ENCODE measurements at regions not wholly inside any gene's neighbourhood (a gene's known extent, or its start where the extent isn't known, plus 50 kb on each side); places are given as distances from the start of the nearest gene placed in this dataset.

DNA sequence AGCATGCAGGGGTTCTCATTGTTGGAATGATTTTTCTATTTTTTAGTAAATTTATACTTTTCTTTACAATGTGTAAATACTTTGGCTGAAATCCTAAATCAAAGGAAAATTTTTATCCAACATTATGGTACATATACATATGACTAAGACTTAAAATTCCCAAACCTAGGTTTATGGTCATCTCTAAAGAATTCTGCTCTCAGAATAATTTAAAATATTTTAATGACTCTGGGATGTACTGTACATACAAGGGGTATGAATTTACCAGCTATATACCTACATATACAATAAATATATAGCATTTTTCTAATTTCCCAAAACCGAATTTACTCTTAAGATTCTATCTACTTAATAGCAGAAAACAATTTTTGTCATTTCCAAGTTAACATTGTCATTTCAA is 137.9 kb upstream of the POU1F1 start:
- ATAC-seq, result no peak
- H3K27me3 ChIP-seq (ENCODE audit: control insufficient read depth in 2 of 2, insufficient read depth in 2 of 2, low read length in 2 of 2), result no peaks in the 10 kb centered on the region
- no peak for FAIRE-seq
- no peak overlapping the region for H3K27ac ChIP-seq (ENCODE audit: extremely low read depth, low read depth, low read length)
- DNase-seq (ENCODE audit: extremely low read depth in 1 of 4, low spot score in 3 of 4), result no peak
- no peak overlapping the region for H3K4me2 ChIP-seq (ENCODE audit: insufficient read depth, low read length)
- H3K9ac ChIP-seq (ENCODE audit: insufficient read depth in 1 of 2, low read depth in 2 of 2, low read length in 2 of 2), result no peak overlapping the region
- H3K9me1 ChIP-seq (ENCODE audit: control insufficient read depth, insufficient read depth, low read length), result no peaks in the 10 kb centered on the region
- no peaks in the 10 kb centered on the region for H4K20me1 ChIP-seq (replicated peaks; ENCODE audit: control insufficient read depth, insufficient read depth, low read length)
- no TSS peak for BruUV-seq (replicated peaks)
- H3K4me1 ChIP-seq (replicated peaks in 1 of 2; ENCODE audit: control insufficient read depth in 2 of 2, insufficient read depth in 2 of 2, low read length in 2 of 2), result no peaks in the 10 kb centered on the region
- in situ Hi-C loops (cut with MboI), result no loop called here
- 0% methylated on average over 1 of the region's 1 CpG for WGBS (ENCODE audit: insufficient coverage, low coverage, missing lambda C conversion rate)
- CTCF ChIA-PET (ENCODE audit: low intra/inter-chr PET ratio), result no interaction called here
- no peak overlapping the region for H3K4me3 ChIP-seq
- H2AFZ ChIP-seq (ENCODE audit: low read depth, low read length), result no peak overlapping the region
- H3K79me2 ChIP-seq (ENCODE audit: control insufficient read depth, insufficient read depth, low read length), result no peaks in the 10 kb centered on the region
- TF ChIP-seq, protein P1, sequence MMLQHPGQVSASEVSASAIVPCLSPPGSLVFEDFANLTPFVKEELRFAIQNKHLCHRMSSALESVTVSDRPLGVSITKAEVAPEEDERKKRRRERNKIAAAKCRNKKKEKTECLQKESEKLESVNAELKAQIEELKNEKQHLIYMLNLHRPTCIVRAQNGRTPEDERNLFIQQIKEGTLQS (IDR thresholded peaks at IDR 0.05), result no peak
- TF ChIP-seq, protein P1 (CRISPR knock-in tag; conservative IDR thresholded peaks at IDR 0.05), result no peak
- TF ChIP-seq SRSF7 (optimal IDR thresholded peaks at IDR 0.05; ENCODE audit: low read depth, low read length), result no peak
- TF ChIP-seq, protein P2, sequence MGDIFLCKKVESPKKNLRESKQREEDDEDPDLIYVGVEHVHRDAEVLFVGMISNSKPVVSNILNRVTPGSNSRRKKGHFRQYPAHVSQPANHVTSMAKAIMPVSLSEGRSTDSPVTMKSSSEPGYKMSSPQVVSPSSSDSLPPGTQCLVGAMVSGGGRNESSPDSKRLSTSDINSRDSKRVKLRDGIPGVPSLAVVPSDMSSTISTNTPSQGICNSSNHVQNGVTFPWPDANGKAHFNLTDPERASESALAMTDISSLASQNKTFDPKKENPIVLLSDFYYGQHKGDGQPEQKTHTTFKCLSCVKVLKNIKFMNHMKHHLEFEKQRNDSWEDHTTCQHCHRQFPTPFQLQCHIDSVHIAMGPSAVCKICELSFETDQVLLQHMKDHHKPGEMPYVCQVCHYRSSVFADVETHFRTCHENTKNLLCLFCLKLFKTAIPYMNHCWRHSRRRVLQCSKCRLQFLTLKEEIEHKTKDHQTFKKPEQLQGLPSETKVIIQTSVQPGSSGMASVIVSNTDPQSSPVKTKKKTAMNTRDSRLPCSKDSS (IDR thresholded peaks at IDR 0.05; ENCODE audit: low read depth, partially characterized antibody), result no peak
- TF ChIP-seq, protein P3, sequence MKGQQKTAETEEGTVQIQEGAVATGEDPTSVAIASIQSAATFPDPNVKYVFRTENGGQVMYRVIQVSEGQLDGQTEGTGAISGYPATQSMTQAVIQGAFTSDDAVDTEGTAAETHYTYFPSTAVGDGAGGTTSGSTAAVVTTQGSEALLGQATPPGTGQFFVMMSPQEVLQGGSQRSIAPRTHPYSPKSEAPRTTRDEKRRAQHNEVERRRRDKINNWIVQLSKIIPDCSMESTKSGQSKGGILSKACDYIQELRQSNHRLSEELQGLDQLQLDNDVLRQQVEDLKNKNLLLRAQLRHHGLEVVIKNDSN (CRISPR knock-in tag; IDR thresholded peaks at IDR 0.05), result no peak
- TF ChIP-seq, protein P4, sequence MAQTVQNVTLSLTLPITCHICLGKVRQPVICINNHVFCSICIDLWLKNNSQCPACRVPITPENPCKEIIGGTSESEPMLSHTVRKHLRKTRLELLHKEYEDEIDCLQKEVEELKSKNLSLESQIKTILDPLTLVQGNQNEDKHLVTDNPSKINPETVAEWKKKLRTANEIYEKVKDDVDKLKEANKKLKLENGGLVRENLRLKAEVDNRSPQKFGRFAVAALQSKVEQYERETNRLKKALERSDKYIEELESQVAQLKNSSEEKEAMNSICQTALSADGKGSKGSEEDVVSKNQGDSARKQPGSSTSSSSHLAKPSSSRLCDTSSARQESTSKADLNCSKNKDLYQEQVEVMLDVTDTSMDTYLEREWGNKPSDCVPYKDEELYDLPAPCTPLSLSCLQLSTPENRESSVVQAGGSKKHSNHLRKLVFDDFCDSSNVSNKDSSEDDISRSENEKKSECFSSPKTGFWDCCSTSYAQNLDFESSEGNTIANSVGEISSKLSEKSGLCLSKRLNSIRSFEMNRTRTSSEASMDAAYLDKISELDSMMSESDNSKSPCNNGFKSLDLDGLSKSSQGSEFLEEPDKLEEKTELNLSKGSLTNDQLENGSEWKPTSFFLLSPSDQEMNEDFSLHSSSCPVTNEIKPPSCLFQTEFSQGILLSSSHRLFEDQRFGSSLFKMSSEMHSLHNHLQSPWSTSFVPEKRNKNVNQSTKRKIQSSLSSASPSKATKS (CRISPR knock-in tag; IDR thresholded peaks at IDR 0.05), result no peak
- no peak for TF ChIP-seq ETV1 (tag; conservative IDR thresholded peaks at IDR 0.05; ENCODE audit: low read depth)
- no peak for TF ChIP-seq KLF6 (CRISPR knock-in tag; IDR thresholded peaks at IDR 0.05; ENCODE audit: borderline replicate concordance)
- no peak for TF ChIP-seq KDM4B (IDR thresholded peaks at IDR 0.05; ENCODE audit: borderline replicate concordance in 2 of 2, low read depth in 1 of 2)
- TF ChIP-seq, protein P5, sequence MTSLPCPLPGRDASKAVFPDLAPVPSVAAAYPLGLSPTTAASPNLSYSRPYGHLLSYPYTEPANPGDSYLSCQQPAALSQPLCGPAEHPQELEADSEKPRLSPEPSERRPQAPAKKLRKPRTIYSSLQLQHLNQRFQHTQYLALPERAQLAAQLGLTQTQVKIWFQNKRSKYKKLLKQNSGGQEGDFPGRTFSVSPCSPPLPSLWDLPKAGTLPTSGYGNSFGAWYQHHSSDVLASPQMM (CRISPR knock-in tag; IDR thresholded peaks at IDR 0.05), result no peak
- no peak for TF ChIP-seq KHSRP (IDR thresholded peaks at IDR 0.05)
- no peak for TF ChIP-seq ERF (CRISPR knock-in tag; IDR thresholded peaks at IDR 0.05)
- no peak for TF ChIP-seq RBM34 (IDR thresholded peaks at IDR 0.05; ENCODE audit: borderline replicate concordance, insufficient read depth, low read length)
- TF ChIP-seq KLF16 (IDR thresholded peaks at IDR 0.05), result no peak
- TF ChIP-seq, protein P6, sequence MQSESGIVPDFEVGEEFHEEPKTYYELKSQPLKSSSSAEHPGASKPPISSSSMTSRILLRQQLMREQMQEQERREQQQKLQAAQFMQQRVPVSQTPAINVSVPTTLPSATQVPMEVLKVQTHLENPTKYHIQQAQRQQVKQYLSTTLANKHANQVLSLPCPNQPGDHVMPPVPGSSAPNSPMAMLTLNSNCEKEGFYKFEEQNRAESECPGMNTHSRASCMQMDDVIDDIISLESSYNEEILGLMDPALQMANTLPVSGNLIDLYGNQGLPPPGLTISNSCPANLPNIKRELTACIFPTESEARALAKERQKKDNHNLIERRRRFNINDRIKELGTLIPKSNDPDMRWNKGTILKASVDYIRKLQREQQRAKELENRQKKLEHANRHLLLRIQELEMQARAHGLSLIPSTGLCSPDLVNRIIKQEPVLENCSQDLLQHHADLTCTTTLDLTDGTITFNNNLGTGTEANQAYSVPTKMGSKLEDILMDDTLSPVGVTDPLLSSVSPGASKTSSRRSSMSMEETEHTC (IDR thresholded peaks at IDR 0.05), result no peak
- H3K9me3 ChIP-seq (replicated peaks; ENCODE audit: control insufficient read depth, insufficient read depth, low read depth, low read length), result no peaks in the 10 kb centered on the region
- intact Hi-C loops (cut with micrococcal nuclease), result no loop called here
- H3K36me3 ChIP-seq (ENCODE audit: control insufficient read depth, insufficient read depth, low read length), result no peaks in the 10 kb centered on the region
- POLR2A ChIA-PET, result no interaction called here
